GM18499 (cell line): ENCODE measurements at regions not wholly inside any gene's neighbourhood (a gene's known extent, or its start where the extent isn't known, plus 50 kb on each side); places are given as distances from the start of the nearest gene placed in this dataset.
"Not testable (repeated sequence)": the region's sequence is repeated elsewhere in the genome, so short reads cannot be mapped to it uniquely, and the experiment has no call there.

Experiments
- ATAC-seq: cut with Tn5 transposase; IDR thresholded peaks from one replicate; pipeline ENCODE4 v1.9.1; 2021; ENCODE audit warnings: moderate number of reproducible peaks; ENCODE audit not compliant: insufficient read depth, unreplicated experiment

GRCh38 chr10:78605800-78606350, 462.9 kb upstream of the ZMIZ1 start:
- no peak for ATAC-seq

GRCh38 chr10:78606766-78607165, 462.0 kb upstream of the ZMIZ1 start:
- ATAC-seq = not testable (repeated sequence)

- no peak for ATAC-seq
Measured at GRCh38 chr10:78609976-78610375, 458.8 kb upstream of the ZMIZ1 start.

DNA sequence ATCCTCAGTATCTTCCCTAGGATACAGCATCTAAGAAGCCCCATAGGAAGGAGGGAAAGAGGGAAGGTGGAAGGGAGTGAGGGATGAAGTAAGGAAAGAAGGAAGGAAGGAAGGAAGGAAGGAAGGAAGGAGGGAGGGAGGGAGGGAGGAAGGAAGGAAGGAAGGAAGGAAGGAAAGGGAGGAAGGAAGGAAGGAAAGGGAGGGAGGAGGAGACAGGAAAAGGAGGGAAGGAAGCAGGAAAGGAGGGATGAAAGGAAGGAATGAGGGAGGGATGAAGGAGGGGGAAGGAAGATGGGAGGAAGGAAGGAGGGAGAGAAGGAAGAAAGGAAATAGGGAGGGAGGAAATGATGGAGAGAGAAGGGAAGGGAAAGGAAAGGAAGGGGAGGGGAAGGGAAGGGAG, 455.6 kb upstream of the ZMIZ1 start:
- ATAC-seq = no peak

DNA sequence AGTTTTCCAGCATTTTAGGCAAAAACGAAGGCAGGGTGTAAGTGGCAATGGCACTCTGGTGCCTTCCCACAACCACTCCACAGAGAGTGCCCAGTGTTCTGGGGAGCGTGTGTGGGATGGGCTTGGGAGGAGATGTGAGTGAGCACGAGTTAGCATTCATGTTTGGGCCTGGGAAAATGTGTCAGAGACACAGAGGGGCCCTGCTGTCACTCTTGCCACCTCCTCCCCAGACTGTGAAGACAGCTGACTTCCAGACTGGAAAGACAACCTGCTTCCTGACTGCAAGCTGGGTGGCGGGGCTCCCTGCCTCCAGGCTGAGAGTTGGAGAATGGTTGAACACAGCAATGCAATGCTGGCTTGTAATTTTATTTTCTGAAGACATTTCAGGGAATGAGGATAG, 454.5 kb upstream of the ZMIZ1 start:
- no peak for ATAC-seq

DNA sequence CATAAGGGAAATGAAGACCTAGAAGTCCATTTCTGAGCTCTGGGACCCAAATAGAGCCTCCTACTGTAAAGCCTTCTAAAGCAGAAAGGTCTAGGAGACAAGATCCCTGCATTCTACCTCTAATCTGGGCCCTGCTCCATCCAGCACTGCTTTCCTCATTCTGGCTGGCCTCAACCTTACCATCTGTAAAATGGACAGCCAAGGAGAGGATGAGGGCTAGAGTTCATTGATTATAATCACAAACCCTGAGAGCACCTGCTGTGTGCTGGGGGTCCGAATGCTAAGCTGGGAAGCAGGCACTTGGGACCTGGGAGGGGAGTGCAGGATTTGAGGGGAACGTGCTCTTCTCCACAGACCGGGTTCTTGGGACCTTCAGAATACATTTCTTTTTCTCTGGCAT, 454.0 kb upstream of the ZMIZ1 start:
- no peak for ATAC-seq

GRCh38 chr10:78616125-78616695, 452.6 kb upstream of the ZMIZ1 start:
- no peak for ATAC-seq

- no peak for ATAC-seq
Measured at GRCh38 chr10:78617115-78617514, 451.7 kb upstream of the ZMIZ1 start.

- no peak for ATAC-seq
Measured at GRCh38 chr10:78617631-78618030, 451.1 kb upstream of the ZMIZ1 start.

DNA sequence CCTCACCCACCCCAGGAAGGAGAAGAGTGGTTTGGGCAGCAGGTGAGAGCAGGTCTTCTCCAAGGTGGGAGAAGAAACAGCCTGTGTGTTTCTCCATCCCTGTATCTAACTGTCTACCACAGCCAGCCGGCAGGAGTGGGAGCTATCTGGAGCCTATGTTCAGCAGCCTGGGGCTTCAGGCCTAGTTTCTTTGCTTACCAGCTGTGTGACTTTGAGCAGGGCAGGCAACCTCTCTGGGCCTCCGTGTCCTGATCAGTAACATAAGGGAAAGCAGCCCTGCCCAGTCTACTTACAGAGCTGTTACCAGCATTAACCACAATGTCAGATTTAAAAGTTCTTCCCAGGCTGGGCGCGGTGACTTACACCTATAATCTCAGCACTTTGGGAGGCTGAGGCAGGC, 450.7 kb upstream of the ZMIZ1 start:
- ATAC-seq = no peak

DNA sequence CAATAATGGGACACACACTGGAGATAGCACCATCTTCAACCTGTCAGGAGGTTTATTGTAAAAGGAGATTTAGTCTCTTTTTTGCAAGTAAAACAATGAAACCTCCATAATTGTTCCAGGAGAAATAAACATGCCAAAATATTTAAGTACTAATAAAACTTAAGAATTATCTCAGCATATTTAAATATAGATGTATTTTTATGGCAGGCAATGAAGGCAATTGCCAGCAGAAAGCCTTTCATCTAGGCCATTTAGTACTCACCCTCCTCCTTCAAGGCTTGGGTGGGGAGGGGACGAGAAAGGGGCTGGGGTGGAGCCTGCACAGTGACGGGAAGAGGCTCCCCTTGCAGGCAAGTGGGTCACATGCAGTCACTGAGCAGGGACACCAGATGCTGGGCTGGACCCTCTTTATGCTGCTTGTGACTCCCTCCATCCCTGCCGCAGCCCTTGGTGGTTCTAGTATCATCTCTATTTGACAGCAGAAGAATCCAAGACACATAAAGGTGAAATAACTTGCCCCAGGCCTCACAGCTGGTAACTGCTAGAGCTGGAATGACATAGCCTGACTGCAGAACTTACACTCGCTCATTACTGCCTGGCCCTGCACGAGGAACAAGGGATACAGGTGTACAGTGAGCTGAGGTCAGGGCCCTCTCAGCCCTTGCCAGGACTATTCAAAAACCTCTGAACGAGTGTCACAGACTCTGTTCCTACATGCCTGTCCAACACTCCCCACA, 449.5 kb upstream of the ZMIZ1 start:
- no peak for ATAC-seq

- ATAC-seq = no peak
Measured at GRCh38 chr10:78619896-78620295, 448.9 kb upstream of the ZMIZ1 start.

GRCh38 chr10:78620985-78621799, 447.6 kb upstream of the ZMIZ1 start:
- no peak for ATAC-seq

DNA sequence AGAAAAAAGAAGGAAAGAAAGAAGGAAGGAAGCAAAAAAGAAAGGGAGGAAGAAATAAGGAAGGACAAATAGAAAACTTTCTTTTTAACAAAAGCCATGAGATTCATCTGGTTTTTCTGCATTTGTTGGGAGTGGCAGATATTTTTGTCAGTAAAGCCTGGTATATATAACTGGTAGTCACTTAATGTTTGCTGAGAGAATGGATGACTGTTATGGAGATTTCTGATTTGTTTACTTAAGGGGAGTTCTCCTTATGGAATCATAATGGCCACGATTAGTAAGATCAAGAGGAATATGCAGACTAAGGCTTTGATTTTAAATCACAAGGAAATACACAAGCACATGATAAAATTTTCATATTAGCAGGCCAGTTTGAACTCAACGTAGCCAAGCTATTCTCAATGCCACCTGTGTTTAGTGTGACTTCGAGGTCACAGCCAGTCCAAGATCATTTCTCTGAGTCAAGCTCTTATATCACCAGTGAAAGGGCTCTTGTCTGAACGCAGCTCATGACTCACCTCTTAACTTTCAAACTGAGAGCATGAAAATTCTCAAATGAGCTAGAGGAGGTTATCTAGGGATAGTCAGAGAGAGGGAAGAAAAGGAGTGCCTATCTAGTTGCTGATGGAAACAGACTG, 445.1 kb upstream of the ZMIZ1 start:
- no peak for ATAC-seq

GRCh38 chr10:78624791-78625190, 444.0 kb upstream of the ZMIZ1 start:
- no peak for ATAC-seq

DNA sequence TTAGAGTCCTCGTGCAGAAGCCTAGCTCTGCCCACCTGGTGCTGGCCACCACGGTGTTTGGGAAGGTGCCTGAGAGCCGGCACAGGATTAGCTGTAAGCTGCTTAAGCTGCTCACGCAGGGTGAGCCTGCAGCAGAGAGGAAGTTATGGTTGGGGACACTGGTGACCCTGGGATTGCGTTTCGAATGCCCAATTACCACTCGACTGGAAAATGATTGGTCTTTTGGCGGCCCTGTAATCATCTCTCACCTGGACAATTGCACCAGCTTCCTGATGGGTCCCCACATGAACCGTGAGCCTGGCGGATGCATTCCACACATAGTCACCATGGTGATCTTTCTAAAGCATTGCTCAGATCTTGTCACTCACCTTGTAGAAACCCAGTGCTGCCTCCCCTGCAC, 442.3 kb upstream of the ZMIZ1 start:
- ATAC-seq = no peak

DNA sequence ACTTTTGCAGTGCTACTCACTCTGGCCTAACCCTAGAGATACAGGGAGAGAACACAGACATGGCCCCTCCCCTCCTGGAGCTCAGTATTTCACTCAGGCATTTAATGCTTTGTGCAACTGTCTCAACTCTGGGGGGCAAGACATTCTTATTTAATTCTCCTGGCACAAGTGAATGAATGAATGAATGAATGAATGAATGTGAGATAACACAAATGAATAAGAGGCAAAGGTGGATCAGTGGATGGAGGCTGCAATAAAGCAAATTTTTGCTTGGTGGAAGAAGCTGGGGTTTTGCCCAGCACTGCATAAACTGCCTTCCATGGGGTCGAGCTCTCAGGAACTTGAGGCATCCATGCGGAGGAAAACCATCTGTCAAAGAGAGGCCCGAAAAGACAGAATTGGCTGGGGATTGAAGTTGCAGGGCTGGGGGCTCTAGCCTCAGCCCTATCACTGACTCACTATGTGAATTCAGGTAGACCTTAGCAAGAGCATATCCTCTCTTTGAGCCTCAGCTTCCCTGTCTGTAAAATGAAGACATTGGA, 441.4 kb upstream of the ZMIZ1 start:
- no peak for ATAC-seq

- ATAC-seq = no peak
Measured at GRCh38 chr10:78628976-78629375, 439.8 kb upstream of the ZMIZ1 start.

GRCh38 chr10:78629773-78630172, 439.0 kb upstream of the ZMIZ1 start:
- ATAC-seq = no peak
